ENCODE measurements at regions not wholly inside any gene's neighbourhood (a gene's known extent, or its start where the extent isn't known, plus 50 kb on each side); places are given as distances from the start of the nearest gene placed in this dataset.

DNA sequence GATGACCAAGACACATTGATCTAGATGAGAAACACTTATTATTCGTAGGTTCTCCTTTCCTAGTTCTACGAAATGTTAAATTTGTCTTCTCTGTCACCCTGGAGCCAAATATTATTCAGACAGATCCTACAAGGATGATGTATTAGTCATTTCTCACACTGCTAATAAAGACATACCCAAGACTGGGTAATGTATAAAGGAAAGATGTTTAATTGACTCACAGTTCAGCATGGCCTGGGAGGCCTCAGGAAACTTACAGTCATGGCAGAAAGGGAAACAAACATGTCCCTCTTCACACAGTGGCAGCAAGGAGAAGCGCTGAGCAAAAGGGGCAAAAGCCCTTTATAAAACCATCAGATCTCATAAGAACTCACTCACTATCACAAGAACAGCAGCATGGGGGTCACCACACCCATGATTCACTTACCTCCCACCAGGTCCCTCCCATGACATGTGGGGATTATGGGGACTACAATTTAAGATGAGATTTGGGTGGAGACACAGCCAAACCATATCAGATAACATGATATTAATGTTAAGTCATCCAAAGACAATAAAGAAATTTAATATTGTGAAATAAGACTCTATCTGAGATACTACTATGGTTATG, 1248.8 kb upstream of the SLC10A2 start:
- H3K27ac Mint-ChIP-seq: no peak overlapping the region
- ChIA-PET CTCF (no interaction called here), POLR2A (no interaction called here)
- DNase-seq: no peak
- H3K27me3 Mint-ChIP-seq: peaks cover 1% of the 10 kb centered on the region
- intact Hi-C loops (cut with micrococcal nuclease): no loop called here
- H3K36me3 Mint-ChIP-seq (ENCODE audit: low read depth): no peaks in the 10 kb centered on the region
- TF ChIP-seq, protein P1, sequence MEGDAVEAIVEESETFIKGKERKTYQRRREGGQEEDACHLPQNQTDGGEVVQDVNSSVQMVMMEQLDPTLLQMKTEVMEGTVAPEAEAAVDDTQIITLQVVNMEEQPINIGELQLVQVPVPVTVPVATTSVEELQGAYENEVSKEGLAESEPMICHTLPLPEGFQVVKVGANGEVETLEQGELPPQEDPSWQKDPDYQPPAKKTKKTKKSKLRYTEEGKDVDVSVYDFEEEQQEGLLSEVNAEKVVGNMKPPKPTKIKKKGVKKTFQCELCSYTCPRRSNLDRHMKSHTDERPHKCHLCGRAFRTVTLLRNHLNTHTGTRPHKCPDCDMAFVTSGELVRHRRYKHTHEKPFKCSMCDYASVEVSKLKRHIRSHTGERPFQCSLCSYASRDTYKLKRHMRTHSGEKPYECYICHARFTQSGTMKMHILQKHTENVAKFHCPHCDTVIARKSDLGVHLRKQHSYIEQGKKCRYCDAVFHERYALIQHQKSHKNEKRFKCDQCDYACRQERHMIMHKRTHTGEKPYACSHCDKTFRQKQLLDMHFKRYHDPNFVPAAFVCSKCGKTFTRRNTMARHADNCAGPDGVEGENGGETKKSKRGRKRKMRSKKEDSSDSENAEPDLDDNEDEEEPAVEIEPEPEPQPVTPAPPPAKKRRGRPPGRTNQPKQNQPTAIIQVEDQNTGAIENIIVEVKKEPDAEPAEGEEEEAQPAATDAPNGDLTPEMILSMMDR (IDR thresholded peaks at IDR 0.05): no peak
- no peak for ATAC-seq
- H3K4me3 Mint-ChIP-seq: no peak overlapping the region
- H3K9me3 Mint-ChIP-seq: no peaks in the 10 kb centered on the region
- no peaks in the 10 kb centered on the region for H3K4me1 Mint-ChIP-seq (ENCODE audit: low read depth)

- Mint-ChIP-seq H3K9me3 (no peaks in the 10 kb centered on the region), H3K27me3 (no peaks in the 10 kb centered on the region), H3K4me1 (ENCODE audit: low read depth) (no peaks in the 10 kb centered on the region), H3K36me3 (ENCODE audit: low read depth) (no peaks in the 10 kb centered on the region), H3K4me3 (no peak overlapping the region), H3K27ac (no peak overlapping the region)
- DNase-seq (no peak), ATAC-seq (no peak)
- TF ChIP-seq, protein P1 (IDR thresholded peaks at IDR 0.05): no peak
- CTCF ChIA-PET: no interaction called here
- POLR2A ChIA-PET: no interaction called here
- intact Hi-C loops (cut with micrococcal nuclease): no loop called here
Measured at GRCh38 chr13:104314321-104314720, 1248.1 kb upstream of the SLC10A2 start.

DNA sequence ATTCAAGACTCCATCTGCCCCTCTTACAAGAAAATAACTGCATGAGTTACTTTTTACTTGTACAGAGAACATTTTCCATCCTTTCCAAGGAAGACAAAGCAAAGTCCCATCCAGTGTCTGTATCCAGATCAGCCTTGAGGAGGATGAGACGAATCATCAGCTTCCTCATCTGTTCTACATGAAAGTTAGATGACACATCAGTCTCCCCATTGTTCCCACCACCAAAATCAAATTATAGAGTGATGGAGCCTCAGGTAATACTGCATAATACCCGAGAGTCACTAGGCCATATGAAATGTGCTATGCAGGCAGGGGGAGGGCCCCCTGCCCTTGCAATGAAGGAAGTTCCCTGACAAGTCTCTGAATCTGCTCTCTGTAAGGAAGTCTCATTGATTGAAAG, 1244.6 kb upstream of the SLC10A2 start:
- ATAC-seq (no peak), DNase-seq (no peak)
- no peaks in the 10 kb centered on the region for H3K36me3 Mint-ChIP-seq (ENCODE audit: low read depth)
- H3K4me1 Mint-ChIP-seq (ENCODE audit: low read depth): no peaks in the 10 kb centered on the region
- H3K4me3 Mint-ChIP-seq: no peak overlapping the region
- ChIA-PET POLR2A (no interaction called here), CTCF (interaction anchor here (0.6 kb wide), 1 partner anchor 50 kb away, joined by 3 read pairs; no protein-coding TSS in a partner anchor)
- no peaks in the 10 kb centered on the region for H3K27me3 Mint-ChIP-seq
- TF ChIP-seq, protein P1 (IDR thresholded peaks at IDR 0.05): no peak
- no peak overlapping the region for H3K27ac Mint-ChIP-seq
- intact Hi-C loops (cut with micrococcal nuclease): no loop called here
- H3K9me3 Mint-ChIP-seq: no peaks in the 10 kb centered on the region

DNA sequence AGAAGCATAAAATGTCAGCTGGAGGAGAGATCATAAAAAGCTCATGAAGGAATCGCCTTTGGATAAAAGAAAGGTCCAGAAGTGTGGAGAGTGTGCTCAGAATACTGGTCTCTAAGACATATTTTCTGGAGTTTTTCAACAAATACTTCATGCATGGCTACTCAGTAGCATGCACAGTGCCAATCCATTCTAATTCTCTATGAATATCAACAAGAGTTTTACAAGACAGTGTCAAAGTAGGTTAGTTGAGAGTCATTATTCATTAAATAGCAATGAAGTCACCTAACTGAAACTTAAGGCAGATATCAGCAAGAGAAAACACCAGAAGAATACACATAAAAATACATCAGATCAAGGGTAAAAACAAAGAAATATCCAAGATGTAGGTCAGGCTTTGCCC, 1243.2 kb upstream of the SLC10A2 start:
- H3K36me3 Mint-ChIP-seq (ENCODE audit: low read depth): no peaks in the 10 kb centered on the region
- no peaks in the 10 kb centered on the region for H3K4me1 Mint-ChIP-seq (ENCODE audit: low read depth)
- ATAC-seq: no peak
- no peak overlapping the region for H3K27ac Mint-ChIP-seq
- TF ChIP-seq, protein P1 (IDR thresholded peaks at IDR 0.05): no peak
- H3K4me3 Mint-ChIP-seq: no peak overlapping the region
- ChIA-PET POLR2A (no interaction called here), CTCF (no interaction called here)
- intact Hi-C loops (cut with micrococcal nuclease): no loop called here
- H3K27me3 Mint-ChIP-seq: no peaks in the 10 kb centered on the region
- no peak for DNase-seq
- H3K9me3 Mint-ChIP-seq: no peaks in the 10 kb centered on the region

DNA sequence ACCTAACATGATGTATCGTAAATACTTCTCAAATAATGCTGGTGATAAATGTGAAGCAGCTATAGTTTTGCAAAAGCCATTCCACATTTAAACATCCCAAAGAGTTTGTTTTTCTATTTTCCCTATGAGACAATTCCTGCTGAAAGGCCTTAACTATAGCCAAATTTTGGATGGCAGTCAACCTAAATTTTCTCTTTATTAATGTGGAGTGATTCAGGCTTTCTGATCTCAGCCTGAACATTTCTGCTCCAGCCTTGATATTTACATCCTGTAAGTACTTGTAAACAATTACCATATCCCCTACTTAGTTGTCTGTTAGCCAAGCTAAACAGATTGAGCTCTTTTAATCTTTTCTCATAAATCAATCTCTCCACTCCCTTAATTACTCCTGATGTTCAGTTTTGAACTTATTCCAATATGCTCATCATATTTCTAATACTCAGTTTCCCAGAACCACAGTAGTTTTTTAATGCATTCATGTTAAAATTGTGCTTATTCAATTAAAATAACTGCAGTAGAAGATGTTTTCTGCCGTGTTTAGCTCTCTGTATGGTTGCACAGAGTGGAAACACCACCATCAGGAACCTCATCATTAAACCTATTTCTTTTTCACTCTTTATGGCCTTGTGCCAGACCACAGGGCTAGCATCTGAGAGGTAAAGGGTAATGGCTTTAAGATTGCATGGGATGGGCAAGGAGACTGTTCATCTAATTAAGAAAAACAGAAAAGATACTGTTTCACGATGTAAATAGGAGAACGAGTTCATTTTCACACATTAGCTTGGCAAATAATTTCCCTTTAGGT, 1235.2 kb upstream of the SLC10A2 start:
- DNase-seq: no peak
- H3K4me3 Mint-ChIP-seq: no peak overlapping the region
- ChIA-PET POLR2A (no interaction called here), CTCF (interaction anchor here (0.9 kb wide), 1 partner anchor 23 kb away, joined by 3 read pairs; no protein-coding TSS in a partner anchor)
- no peaks in the 10 kb centered on the region for H3K4me1 Mint-ChIP-seq (ENCODE audit: low read depth)
- TF ChIP-seq, protein P1 (IDR thresholded peaks at IDR 0.05): no peak
- no peaks in the 10 kb centered on the region for H3K36me3 Mint-ChIP-seq (ENCODE audit: low read depth)
- H3K27me3 Mint-ChIP-seq: no peaks in the 10 kb centered on the region
- intact Hi-C loops (cut with micrococcal nuclease): no loop called here
- ATAC-seq: no peak
- H3K9me3 Mint-ChIP-seq: no peaks in the 10 kb centered on the region
- no peak overlapping the region for H3K27ac Mint-ChIP-seq

Measured in activated CD8-positive, alpha-beta T cell treated with anti-CD3 and anti-CD28 coated beads for 36 hours (primary cell).